ENCODE measurements at regions not wholly inside any gene's neighbourhood (a gene's known extent, or its start where the extent isn't known, plus 50 kb on each side); places are given as distances from the start of the nearest gene placed in this dataset.

DNA sequence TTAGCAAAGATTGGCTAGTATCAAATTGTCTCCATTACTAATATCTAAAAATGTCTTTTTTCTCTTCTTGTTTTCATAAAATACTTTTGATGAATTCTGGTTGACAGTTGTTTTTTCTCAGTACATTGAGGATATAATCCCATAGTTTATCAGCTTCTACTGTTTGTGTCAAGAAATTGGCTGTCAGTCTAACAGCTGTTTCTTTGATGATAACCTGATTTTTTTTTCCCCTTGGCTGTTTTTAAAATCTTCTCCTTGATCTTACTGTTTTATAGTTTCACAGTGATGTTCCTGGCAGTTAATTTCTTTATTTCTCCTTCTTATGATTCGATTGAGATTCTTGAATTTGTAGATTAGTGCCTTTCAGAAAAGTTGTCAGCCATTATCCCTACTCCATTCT, 315.3 kb upstream of the PMFBP1 start:
- TF ChIP-seq EZH2phosphoT487 (IDR thresholded peaks at IDR 0.05; ENCODE audit: low read depth, severe bottlenecking, unreplicated experiment) = no peak
- TF ChIP-seq, protein P1, sequence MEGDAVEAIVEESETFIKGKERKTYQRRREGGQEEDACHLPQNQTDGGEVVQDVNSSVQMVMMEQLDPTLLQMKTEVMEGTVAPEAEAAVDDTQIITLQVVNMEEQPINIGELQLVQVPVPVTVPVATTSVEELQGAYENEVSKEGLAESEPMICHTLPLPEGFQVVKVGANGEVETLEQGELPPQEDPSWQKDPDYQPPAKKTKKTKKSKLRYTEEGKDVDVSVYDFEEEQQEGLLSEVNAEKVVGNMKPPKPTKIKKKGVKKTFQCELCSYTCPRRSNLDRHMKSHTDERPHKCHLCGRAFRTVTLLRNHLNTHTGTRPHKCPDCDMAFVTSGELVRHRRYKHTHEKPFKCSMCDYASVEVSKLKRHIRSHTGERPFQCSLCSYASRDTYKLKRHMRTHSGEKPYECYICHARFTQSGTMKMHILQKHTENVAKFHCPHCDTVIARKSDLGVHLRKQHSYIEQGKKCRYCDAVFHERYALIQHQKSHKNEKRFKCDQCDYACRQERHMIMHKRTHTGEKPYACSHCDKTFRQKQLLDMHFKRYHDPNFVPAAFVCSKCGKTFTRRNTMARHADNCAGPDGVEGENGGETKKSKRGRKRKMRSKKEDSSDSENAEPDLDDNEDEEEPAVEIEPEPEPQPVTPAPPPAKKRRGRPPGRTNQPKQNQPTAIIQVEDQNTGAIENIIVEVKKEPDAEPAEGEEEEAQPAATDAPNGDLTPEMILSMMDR (IDR thresholded peaks at IDR 0.05; ENCODE audit: poor library complexity) = no peak
- TF ChIP-seq EZH2 (IDR thresholded peaks at IDR 0.05; ENCODE audit: borderline replicate concordance) = no peak
- Histone ChIP-seq H3K27ac (no peak overlapping the region), H3K27me3 (no peaks in the 10 kb centered on the region), H3K36me3 (replicated peaks; ENCODE audit: insufficient read depth, low read depth) (no peaks in the 10 kb centered on the region), H3K9me3 (ENCODE audit: low read depth) (no peaks in the 10 kb centered on the region), H3K9me2 (replicated peaks; ENCODE audit: insufficient read depth) (no peaks in the 10 kb centered on the region), H3K4me3 (no peak overlapping the region), H3K4me1 (ENCODE audit: insufficient read depth) (no peaks in the 10 kb centered on the region), H2AFZ (no peak overlapping the region), H4K20me1 (ENCODE audit: insufficient read depth, poor library complexity, severe bottlenecking) (no peaks in the 10 kb centered on the region), H3K4me2 (no peak overlapping the region), H3K79me2 (no peaks in the 10 kb centered on the region)
- no peak for DNase-seq (ENCODE audit: low spot score)
- WGBS (ENCODE audit: low lambda C conversion rate, missing lambda C conversion rate) = 96% methylated on average over 1 of the region's 1 CpG

DNA sequence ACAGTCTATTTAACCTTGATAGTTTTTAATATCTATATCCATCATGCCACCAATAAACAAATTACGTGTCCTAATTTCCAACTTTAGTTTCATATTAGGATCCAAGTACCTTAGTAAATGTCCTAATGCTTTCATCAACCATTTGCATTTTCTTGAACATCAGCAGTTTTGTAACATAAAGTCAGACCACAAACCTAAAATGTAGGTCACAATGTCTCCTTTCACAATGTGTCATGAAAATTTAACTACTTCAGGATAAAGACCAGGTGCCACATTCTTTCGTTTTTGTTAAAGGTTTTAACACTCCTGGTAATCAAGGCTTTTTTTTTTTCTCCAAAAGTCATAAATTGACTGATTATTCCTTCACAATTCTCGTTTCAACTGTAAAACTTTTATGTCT, 310.7 kb upstream of the PMFBP1 start:
- Histone ChIP-seq H3K27ac (no peak overlapping the region), H3K79me2 (no peaks in the 10 kb centered on the region), H3K9me2 (replicated peaks; ENCODE audit: insufficient read depth) (no peaks in the 10 kb centered on the region), H3K36me3 (replicated peaks; ENCODE audit: insufficient read depth, low read depth) (no peaks in the 10 kb centered on the region), H3K27me3 (no peaks in the 10 kb centered on the region), H3K4me2 (no peak overlapping the region), H3K4me1 (ENCODE audit: insufficient read depth) (no peaks in the 10 kb centered on the region), H3K4me3 (no peak overlapping the region), H2AFZ (no peak overlapping the region), H3K9me3 (ENCODE audit: low read depth) (no peaks in the 10 kb centered on the region), H4K20me1 (ENCODE audit: insufficient read depth, poor library complexity, severe bottlenecking) (no peaks in the 10 kb centered on the region)
- DNase-seq (ENCODE audit: low spot score) = no peak
- WGBS (ENCODE audit: low lambda C conversion rate, missing lambda C conversion rate) = 80% methylated on average over 3 of the region's 3 CpGs
- no peak for TF ChIP-seq EZH2phosphoT487 (IDR thresholded peaks at IDR 0.05; ENCODE audit: low read depth, severe bottlenecking, unreplicated experiment)
- TF ChIP-seq, protein P1 (IDR thresholded peaks at IDR 0.05; ENCODE audit: poor library complexity) = no peak
- TF ChIP-seq EZH2 (IDR thresholded peaks at IDR 0.05; ENCODE audit: borderline replicate concordance) = no peak

DNA sequence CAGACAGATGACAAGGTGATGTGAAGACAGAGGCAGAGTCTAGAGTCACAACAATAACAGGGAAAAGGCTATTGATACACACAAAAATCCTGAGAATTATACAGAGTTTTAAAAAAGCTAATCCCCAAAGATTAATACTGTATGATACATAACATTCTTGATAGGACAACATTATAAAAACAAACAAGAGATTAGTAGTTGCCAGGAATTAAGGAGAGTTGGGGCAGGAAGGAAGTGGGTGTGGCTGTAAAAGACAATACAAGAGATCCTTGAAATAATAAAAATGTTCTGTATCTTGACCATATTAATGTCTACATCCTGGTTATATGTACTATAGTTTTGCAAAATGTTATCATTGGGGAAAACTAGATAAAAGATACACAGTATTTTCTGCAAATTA, 309.5 kb upstream of the PMFBP1 start:
- H3K9me2 ChIP-seq (replicated peaks; ENCODE audit: insufficient read depth) = no peaks in the 10 kb centered on the region
- no peaks in the 10 kb centered on the region for H4K20me1 ChIP-seq (ENCODE audit: insufficient read depth, poor library complexity, severe bottlenecking)
- H3K27me3 ChIP-seq = no peaks in the 10 kb centered on the region
- no peaks in the 10 kb centered on the region for H3K79me2 ChIP-seq
- no peak for DNase-seq (ENCODE audit: low spot score)
- H3K4me2 ChIP-seq = no peak overlapping the region
- H3K9me3 ChIP-seq (ENCODE audit: low read depth) = no peaks in the 10 kb centered on the region
- no peaks in the 10 kb centered on the region for H3K36me3 ChIP-seq (replicated peaks; ENCODE audit: insufficient read depth, low read depth)
- H2AFZ ChIP-seq = no peak overlapping the region
- H3K27ac ChIP-seq = no peak overlapping the region
- TF ChIP-seq EZH2phosphoT487 (IDR thresholded peaks at IDR 0.05; ENCODE audit: low read depth, severe bottlenecking, unreplicated experiment) = no peak
- TF ChIP-seq, protein P1 (IDR thresholded peaks at IDR 0.05; ENCODE audit: poor library complexity) = no peak
- TF ChIP-seq EZH2 (IDR thresholded peaks at IDR 0.05; ENCODE audit: borderline replicate concordance) = no peak
- no peak overlapping the region for H3K4me3 ChIP-seq
- H3K4me1 ChIP-seq (ENCODE audit: insufficient read depth) = no peaks in the 10 kb centered on the region

DNA sequence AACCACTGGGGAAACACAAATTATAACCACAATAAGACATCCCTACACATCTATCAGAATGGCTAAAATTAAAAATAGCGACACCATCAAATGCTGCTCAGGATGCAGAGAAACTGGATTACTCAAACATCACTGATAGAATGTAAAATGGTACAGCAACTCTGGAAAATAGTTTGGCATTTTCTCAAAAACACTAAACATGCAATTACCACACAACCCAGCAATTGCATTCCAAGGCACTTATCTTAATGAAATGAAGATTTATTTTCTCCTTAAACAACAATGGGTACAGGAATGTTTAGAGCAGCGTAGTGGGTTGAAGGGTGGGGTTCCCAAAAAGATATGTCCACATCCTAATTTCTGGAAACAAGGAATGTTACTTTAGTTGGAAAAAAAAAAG, 309.0 kb upstream of the PMFBP1 start:
- no peaks in the 10 kb centered on the region for H4K20me1 ChIP-seq (ENCODE audit: insufficient read depth, poor library complexity, severe bottlenecking)
- no peak for TF ChIP-seq EZH2phosphoT487 (IDR thresholded peaks at IDR 0.05; ENCODE audit: low read depth, severe bottlenecking, unreplicated experiment)
- no peak for TF ChIP-seq EZH2 (IDR thresholded peaks at IDR 0.05; ENCODE audit: borderline replicate concordance)
- TF ChIP-seq, protein P1 (IDR thresholded peaks at IDR 0.05; ENCODE audit: poor library complexity) = no peak
- H3K4me1 ChIP-seq (ENCODE audit: insufficient read depth) = no peaks in the 10 kb centered on the region
- no peak for DNase-seq (ENCODE audit: low spot score)
- H3K9me3 ChIP-seq (ENCODE audit: low read depth) = no peaks in the 10 kb centered on the region
- no peaks in the 10 kb centered on the region for H3K79me2 ChIP-seq
- H3K4me3 ChIP-seq = no peak overlapping the region
- H3K36me3 ChIP-seq (replicated peaks; ENCODE audit: insufficient read depth, low read depth) = no peaks in the 10 kb centered on the region
- WGBS (ENCODE audit: low lambda C conversion rate, missing lambda C conversion rate) = 93% methylated on average over 2 of the region's 2 CpGs
- no peak overlapping the region for H3K4me2 ChIP-seq
- no peaks in the 10 kb centered on the region for H3K27me3 ChIP-seq
- H3K27ac ChIP-seq = no peak overlapping the region
- H2AFZ ChIP-seq = no peak overlapping the region
- no peaks in the 10 kb centered on the region for H3K9me2 ChIP-seq (replicated peaks; ENCODE audit: insufficient read depth)

Data from hepatocyte (in vitro differentiated cells).